HEK293T (cell line): ENCODE measurements at regions not wholly inside any gene's neighbourhood (a gene's known extent, or its start where the extent isn't known, plus 50 kb on each side); places are given as distances from the start of the nearest gene placed in this dataset.

Experiments used
- ARNT ChIP-seq: fragments of 450-650 bp; IDR thresholded peaks from 2 replicates; pipeline ENCODE4 v1.6.1; 2017; ENCODE audit warnings: mild to moderate bottlenecking
- BHLHE40 ChIP-seq: fragments of 450-650 bp; IDR thresholded peaks from 2 replicates; pipeline ENCODE4 v1.6.1; 2016; ENCODE audit warnings: mild to moderate bottlenecking, moderate library complexity, borderline replicate concordance
- CTBP1 ChIP-seq: fragments of 450-650 bp; IDR thresholded peaks from 2 replicates; pipeline ENCODE4 v1.6.1; 2016; ENCODE audit warnings: borderline replicate concordance
- ELF4 ChIP-seq: fragments of 450-650 bp; IDR thresholded peaks from 2 replicates; pipeline ENCODE4 v1.6.1; 2017; ENCODE audit warnings: antibody characterized with exemption
- FOXA1 ChIP-seq: fragments of 450-650 bp; IDR thresholded peaks from 2 replicates; pipeline ENCODE4 v1.6.1; 2016; ENCODE audit warnings: mild to moderate bottlenecking
- FOXK2 ChIP-seq: fragments of 450-650 bp; IDR thresholded peaks from 2 replicates; pipeline ENCODE4 v1.6.1; 2016; ENCODE audit warnings: mild to moderate bottlenecking
- FOXM1 ChIP-seq: fragments of 450-650 bp; IDR thresholded peaks from 2 replicates; pipeline ENCODE4 v1.6.1; 2017; ENCODE audit warnings: mild to moderate bottlenecking, borderline replicate concordance
- HDGF ChIP-seq: fragments of 450-650 bp; IDR thresholded peaks from 2 replicates; pipeline ENCODE4 v1.6.1; 2017; ENCODE audit warnings: antibody characterized with exemption, borderline replicate concordance
- NFRKB ChIP-seq: fragments of 450-650 bp; IDR thresholded peaks from 2 replicates; pipeline ENCODE4 v1.6.1; 2016; ENCODE audit warnings: mild to moderate bottlenecking, moderate library complexity
- PKNOX1 ChIP-seq: fragments of 450-650 bp; IDR thresholded peaks from 2 replicates; pipeline ENCODE4 v1.6.1; 2016
- SP1 ChIP-seq: fragments of 450-650 bp; IDR thresholded peaks from 2 replicates; pipeline ENCODE4 v1.6.1; 2017
- SUZ12 ChIP-seq: fragments of 450-650 bp; IDR thresholded peaks from 2 replicates; pipeline ENCODE4 v1.6.1; 2016; ENCODE audit warnings: mild to moderate bottlenecking
- ZNF384 ChIP-seq: fragments of 450-650 bp; IDR thresholded peaks from 2 replicates; pipeline ENCODE4 v1.6.1; 2016

- TF ChIP-seq ELF4, result no peak
- no peak for TF ChIP-seq ARNT
- no peak for TF ChIP-seq SP1
- TF ChIP-seq HDGF, result no peak
- TF ChIP-seq FOXM1, result no peak
- no peak for TF ChIP-seq ZNF384
- no peak for TF ChIP-seq FOXK2
- no peak for TF ChIP-seq NFRKB
- TF ChIP-seq CTBP1, result no peak
- no peak for TF ChIP-seq BHLHE40
- TF ChIP-seq SUZ12, result no peak
- TF ChIP-seq FOXA1, result no peak
- no peak for TF ChIP-seq PKNOX1
Observed at GRCh38 chr10:120713573-120714205, 137.5 kb upstream of the WDR11 start.
